HT1080 (cell line): ENCODE measurements at regions not wholly inside any gene's neighbourhood (a gene's known extent, or its start where the extent isn't known, plus 50 kb on each side); places are given as distances from the start of the nearest gene placed in this dataset.
A peak's percentile ranks its signal among the peaks of the same experiment; 100 is the strongest.
"Not testable (repeated sequence)": the region's sequence is repeated elsewhere in the genome, so short reads cannot be mapped to it uniquely, and the experiment has no call there.

Experiments
- DNase-seq: peaks from one replicate; pipeline ENCODE4 v3.0.0-alpha.2; 2015; ENCODE audit warnings: low read depth

DNA sequence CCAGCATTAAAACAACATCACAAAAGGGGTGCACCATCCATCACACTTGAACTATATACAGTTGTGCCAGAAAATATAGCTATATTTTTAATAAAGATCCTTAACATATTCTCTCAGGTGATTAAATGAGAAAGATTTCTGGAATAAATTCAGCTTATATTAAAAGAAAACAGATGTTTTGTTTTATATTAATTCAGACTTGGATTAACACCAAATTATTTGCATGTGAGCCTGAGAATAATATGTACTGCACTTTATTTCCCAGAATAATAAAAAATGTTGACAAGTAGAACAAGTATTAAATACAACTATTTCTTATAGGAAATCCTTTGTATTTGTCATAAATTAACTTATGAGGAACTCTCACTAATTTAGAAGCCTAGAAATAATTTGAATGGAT, 1467.4 kb downstream of the RAPGEF2 start:
- DNase-seq: no peak

DNA sequence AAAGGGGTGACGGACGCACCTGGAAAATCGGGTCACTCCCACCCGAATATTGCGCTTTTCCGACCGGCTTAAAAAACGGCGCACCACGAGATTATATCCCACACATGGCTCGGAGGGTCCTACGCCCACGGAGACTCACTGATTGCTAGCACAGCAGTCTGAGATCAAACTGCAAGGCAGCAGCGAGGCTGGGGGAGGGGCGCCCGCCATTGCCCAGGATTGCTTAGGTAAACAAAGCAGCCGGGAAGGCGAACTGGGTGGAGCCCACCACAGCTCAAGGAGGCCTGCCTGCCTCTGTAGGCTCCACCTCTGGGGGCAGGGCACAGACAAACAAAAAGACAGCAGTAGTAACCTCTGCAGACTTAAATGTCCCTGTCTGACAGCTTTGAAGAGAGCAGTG, 1471.4 kb downstream of the RAPGEF2 start:
- not testable (repeated sequence) for DNase-seq

DNA sequence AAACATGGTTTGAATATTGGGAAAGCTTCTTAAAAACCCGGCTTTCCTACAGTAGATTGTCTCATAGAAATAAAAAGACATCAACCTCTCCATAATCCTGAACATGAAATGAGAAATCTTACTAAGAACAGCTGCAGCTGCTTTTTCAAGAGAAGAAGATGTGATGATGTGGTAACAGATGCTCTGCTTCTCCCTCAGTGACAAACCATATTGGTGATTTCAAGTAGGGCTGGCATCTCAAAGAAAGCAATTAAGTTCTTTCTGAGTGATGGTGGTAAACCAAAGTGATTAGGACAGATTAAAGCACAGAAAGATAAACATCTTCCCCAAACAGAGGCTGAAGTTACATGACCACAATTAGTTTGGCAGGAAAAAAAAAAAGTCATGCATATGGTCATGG, 1477.7 kb downstream of the RAPGEF2 start:
- no peak for DNase-seq

DNA sequence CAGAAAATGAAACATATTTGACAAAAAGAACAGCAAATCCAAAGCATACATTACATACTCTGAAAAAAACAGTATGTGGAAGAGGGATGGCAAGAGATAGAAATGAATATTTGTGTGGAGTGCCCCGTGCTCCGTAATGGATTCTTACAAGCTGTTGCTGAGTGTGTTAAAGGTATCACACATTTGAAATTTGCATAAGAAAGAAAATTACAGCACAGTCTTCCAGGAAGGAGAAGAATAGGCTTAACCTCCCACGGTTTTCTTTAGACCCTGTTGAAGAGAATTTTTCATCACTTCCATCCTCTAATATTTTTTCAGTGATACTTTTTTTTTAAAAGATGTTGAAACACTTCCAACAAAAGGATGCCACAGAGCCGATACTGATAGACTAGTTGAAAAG, 1489.4 kb downstream of the RAPGEF2 start:
- DNase-seq: no peak

DNA sequence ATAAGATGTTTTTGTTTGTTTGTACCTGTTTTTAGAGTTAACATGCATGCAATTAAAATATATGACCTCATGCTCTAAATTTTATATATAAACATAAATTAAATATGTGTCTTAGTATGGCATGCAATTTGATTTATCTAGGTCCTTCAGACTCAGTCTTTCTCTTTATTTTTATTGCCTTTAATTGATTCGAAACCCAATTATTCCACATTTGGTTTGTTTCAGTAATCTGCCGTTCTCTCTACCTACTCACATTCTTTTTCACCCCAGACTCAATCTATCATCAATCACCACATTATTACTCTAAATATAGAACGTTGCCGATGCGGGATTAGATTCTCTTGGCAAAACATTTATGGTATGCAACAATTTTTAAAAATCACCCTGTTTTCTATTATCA, 1492.8 kb downstream of the RAPGEF2 start:
- DNase-seq: no peak

DNA sequence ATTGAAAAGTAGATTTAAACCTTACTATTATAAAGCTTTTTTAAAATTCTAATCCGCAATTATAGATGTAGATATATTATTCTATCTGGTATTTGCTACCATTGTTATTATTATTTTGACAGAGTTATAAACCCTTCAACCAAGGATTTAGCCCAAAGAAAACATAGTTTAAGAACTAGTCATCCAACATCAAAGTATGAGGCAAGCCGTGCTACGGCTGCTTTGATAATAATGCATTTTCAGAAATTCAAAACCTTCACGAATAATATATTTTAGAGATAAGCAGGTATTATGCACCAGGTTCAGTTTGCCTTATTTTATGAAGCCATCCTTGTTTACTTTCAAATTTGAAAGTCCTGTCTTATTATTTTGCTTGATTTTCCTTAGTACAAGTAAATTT, 1501.7 kb downstream of the RAPGEF2 start:
- DNase-seq: no peak

DNA sequence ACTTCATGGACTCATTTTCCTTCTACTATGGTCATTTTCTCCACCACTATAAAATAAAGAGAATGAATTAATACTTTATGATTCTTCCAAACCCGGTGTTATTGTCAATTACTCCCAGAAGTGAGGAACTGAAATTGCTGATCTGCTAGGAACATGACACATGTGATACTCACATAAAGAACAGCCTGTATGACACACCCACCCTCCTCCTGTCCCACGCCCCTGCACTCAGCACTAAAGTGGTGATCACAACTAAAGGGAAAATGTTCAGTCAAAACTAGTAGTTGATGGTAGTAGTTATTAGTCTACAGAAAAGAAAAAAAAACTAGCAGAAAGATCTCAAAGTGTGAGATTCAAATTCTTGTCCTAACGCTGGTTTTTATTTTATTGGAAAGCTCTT, 1508.3 kb downstream of the RAPGEF2 start:
- peak; percentile 9 for DNase-seq

DNA sequence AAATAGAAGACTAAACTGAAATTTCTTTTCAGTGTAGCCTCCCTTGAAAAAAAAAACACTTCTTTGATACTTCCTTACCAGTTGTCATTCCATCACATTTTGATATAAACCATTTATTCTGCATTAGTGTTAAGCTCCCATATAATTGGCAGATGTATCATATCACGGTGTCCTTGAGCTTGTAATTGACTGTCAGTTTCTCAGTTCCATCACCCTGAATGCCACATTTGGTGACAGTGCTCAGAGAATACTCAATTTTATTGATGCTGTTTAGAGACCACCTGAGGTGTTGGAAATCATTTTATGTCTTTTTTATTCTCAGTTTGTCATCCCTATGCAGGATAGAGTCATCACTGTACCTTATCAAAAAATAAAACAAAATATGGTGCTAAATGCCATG, 1528.2 kb downstream of the RAPGEF2 start:
- DNase-seq: no peak

DNA sequence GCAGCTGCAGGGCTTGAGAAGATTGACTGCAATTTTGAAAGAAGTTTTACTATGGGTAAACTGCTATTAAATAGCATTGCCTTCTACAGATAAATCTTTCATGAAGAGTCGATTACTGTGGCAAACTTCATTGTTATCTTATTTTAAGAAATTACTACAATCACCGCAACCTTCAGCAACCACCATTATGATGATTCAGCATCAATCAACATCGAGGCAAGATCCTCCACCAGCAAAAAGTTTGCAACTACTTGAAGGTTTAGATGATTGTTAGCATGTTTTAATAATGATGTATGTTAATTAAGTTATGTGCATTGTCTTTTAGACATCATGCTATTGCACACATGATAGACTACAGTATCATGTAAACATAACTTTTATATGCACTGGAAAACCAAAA, 1511.0 kb downstream of the FSTL5 start:
- no peak for DNase-seq

DNA sequence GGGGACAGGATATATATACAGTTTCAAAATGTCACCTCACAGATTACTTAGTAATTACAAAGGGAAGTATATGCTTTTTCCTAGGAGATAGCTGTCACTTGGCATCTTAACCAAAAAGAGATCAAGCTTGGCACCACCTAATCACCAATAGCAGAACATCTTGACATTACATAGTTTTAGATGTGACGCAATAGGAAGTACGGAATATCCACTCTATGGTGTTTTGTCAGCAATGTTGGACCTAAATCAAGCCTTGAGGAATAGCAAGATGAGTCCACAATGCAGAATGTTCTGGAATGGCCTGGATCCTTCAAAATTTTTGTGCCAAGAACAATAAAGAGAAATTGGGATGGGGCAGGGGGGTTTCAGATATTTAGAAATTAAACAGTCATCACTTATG, 1488.2 kb downstream of the FSTL5 start:
- no peak for DNase-seq

DNA sequence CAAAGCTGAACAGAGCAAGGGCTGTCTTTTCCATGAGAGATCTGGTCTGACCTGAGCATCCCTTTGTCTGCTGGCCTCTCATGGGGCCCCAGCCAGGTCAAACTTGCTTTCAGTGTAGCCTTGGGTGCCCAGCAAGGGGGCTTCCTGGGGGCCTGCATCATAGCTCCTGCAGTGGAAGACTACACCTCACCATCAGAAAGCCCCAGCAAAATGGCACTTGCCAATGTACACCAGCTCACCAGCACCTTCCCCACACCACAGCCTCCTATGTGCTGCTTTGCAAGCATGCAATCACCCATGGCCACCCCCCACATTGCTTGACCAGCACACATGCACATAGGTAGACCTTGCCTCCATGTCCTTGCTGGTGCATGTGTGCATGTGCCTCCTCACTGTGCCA, 1478.1 kb downstream of the FSTL5 start:
- DNase-seq: no peak

DNA sequence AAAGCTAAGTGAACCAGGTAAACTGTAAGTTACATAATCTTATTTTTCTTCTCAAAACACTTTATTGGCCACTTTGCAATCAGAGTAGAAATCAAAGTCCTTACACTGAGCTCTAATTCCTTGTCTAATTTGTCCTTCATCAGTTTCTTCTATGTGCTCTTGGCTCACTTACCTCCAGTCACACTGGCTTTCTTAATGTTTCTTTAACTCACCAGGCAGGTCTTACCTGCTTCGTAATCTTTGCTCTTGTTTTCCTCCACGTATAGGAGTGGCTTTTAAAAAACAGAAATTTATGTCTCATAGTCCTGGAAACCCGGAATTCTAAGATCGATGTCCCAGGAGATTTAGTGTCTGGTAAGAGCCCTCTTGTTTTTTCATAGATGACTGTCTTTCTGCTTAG, 1462.1 kb downstream of the FSTL5 start:
- DNase-seq: no peak

DNA sequence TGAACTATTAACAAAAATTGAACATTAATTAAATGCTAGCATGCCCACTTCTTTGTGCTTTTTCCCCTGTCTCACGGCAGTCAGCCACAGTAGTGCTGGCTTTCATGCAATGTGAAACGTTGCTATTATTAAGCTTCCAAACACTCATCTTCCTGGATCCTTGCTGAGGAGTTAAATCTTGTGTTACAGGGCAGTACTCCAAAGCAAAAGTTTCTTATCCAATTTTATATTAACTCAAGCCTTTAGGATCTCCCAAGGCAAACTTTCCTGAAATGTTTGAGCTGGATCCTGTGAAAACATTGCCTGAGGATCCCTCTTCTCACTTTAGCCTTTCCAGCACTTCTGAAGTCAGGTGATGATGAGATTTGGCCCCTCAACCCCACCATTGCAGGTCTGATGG, 1454.8 kb downstream of the FSTL5 start:
- no peak for DNase-seq

DNA sequence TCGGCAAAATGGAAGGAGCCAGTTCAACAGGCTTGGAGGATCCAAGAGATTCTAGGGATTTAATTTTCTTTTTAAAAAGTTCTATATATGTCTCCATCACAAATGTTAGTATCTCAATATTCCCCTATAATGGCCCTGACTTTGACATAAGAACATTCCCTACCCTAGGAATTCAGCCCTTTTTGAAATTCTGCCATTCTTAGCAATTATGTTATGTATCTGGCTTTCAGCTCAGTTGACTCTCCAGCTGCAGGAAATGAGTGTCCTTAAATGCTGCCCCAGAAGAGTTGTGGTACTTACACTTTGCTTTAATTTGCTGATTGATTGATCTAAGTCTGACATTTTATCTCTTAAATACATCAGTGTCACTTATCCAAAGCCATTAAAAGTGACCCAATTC, 1454.3 kb downstream of the FSTL5 start:
- no peak for DNase-seq

DNA sequence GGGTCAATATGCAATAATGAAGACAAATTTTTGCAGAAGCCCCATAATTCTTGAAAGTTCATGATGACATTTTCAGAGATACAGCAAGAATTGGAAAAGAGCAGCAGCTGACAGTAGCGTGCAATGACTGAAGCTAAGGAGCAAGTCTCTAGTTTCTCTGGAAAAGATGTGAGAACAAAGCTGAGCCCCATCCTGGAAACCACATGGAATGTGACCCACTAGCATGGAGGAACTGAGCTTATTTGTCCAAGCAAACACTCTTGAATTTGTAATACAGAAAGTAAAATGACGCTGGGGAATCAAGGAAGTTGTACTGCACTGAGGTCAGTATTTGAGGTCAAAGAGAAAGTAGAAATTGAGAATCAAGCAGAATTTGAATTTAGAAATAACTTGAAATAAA, 1447.2 kb downstream of the FSTL5 start:
- DNase-seq: no peak

DNA sequence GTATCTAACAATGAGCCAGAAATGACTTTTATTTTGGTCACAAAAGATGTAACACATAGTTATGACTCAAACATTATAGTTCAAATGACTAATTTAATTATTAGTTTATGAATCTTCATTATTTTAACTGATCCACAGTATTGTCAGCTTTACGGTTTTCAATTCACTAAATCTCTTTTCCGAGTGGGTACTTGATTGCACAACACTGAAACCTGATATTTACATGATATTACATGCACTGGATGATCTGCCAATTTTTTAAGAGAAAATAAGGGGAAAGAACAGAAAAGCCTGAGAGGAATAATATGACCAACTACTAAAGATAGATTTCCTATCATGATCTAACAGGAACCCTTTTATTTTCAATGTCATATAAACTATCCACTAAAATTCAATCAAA, 1446.0 kb downstream of the FSTL5 start:
- no peak for DNase-seq

DNA sequence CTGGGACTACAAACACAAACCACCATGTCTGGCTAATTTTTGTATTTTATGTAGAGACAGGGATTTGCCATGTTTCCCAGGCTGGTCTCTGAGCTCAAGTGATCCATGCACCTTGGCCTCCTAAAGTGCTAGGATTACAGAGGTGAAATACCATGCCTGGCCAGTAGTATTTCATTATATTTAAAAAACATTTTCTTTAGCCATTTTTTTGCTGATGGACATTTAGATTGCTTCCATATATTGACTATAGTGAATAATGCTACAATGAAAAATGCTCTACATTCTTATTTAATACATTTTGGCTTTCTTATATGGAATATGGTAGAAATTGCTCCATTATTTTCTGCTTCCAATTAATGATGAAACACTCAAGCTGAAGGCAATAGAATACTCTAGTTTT, 1439.7 kb downstream of the FSTL5 start:
- no peak for DNase-seq

DNA sequence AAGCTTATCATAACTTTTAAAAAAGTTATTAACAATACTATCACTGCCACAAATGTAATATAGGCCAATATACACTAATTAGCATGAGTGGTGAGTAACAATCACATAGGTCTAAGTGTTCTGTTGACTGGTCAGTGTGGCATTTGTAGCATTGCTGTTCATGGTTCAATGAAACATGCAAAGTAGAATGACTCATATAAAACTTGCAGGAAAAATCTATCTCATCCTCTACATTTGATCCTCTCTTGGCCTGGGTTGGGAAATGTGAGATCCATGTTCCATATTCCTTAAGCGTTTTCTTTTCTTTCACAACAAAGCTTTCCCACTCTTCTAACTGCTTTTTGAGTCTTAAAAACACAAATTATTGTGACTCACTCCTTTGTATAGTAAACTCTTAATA, 1418.7 kb downstream of the FSTL5 start:
- no peak for DNase-seq

DNA sequence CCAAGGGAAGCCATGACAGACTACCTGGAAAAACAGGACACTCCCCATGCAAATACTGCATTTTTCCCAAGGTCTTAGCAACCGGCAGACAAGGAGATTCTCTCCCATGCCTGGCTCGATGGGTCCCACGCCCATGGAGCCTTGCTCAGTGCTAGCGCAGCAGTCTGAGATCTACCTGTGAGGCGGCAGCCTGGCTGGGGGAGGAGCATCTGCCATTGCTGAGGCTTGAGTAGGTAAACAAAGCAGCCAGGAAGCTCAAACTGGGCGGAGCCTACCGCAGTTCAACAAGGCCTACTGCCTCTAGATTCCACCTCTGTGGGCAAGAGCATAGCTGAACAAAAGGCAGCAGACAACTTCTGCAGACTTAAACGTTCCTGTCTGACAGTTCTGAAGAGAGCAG, 1417.2 kb downstream of the FSTL5 start:
- DNase-seq: not testable (repeated sequence)

DNA sequence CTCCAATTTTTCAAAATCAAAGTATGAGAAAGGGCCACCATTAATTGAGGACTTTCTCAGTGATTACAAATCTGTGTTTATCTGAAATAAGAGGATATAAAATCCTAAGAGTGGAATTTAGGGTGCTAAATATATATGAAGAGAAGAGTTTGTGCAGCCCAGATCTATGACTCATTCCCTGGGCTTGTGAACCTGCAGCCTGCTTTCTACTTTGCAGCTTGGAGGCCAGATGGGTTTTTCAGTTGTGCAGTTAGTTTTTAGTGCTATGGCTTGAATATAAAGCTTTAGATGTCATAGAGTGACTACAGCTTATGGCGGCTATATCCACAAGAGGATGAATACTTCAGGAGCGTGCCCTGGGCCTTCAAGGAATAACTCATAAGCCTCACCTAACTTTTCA, 1391.1 kb downstream of the FSTL5 start:
- peak; percentile 21 for DNase-seq

DNA sequence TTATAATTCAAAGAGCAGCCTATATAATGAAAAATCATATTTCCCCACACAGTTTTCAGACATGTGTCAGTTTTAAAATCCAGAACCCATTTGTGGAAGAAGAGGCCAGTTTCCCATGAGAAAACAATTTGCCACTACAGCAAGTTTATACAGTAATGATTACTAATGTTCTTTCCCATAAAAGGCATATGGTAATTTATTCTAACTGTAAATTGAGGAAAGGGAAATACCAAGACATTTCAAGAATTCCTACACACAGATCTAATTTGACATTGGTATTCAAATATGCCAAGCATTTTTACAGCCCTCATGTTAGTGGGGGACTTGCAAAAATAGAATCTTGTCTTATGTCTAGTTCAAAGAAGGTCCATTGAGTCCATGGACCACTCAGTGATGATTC, 1368.6 kb downstream of the FSTL5 start:
- no peak for DNase-seq

DNA sequence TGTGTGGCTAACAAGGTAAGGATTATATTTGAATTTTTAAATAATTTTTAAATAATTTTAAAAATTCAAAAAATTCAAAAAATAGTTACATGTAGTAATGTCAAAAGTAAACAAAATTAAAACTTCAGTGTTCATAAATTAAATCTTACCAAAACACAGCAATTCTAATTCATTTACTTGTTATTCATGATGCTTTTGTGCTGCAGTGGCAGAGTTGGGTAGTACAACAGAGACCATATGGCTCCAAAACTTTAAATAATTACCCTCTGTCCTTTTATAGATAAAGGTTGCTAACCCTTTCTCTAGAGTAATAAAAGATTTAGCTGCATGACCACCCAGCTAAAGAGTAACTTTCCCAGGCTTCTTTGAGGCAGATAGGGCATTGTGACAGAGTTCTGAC, 1355.6 kb downstream of the FSTL5 start:
- DNase-seq: no peak

DNA sequence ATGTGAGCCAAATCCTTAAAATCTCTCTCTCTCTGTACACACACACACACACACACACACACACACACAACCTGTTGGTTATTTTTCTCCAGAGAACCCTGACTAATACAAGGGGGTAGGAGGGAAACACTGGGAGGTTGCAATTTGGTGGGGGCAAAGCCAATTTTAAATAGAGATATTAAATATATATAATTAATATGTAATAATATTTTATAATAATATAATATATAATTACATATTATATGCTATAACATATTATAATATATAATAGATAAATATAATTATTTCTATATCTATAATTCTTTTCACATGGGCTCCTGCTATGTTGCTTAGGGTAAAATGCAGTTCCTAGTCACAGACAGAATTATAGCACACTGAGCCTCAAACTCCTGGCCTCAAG, 1354.2 kb downstream of the FSTL5 start:
- DNase-seq: no peak

DNA sequence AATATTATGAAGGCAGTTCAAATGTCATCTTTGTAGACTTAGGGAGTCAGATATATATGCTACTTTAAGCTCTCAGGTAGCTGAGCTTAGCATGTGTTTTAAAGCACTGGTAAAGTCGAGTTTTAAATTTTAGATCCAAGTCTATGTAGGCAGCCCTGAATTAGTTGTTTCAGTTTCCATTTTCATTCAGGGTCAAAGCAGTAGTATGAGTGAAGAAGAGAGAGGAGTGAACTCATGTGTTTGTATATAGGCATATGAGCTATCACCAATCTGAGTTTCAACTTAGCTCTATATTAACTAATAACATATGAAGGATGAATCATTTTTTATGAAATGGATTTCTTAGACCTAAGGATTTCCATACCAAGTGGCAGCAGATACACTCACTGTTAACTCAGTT, 1353.4 kb downstream of the FSTL5 start:
- no peak for DNase-seq

DNA sequence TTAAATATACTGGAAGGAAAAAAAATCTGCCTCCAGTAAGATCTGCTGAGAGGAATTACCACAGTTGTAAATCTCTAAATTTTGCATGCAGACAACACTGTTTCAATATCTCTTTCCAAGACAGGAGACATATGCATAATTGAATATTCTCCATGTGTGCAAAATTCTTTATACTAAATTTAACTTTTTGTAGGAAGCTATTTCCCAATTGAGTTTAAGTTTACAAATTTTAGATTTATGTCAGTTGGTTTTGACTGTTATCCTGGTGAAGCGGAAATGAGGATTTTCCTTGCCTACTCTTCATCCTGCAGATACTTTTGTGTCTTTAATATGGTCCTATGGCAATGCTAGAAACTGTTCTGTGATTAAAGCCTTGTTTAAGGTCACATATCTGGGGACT, 1352.9 kb downstream of the FSTL5 start:
- no peak for DNase-seq
